ENCODE measurements at regions not wholly inside any gene's neighbourhood (a gene's known extent, or its start where the extent isn't known, plus 50 kb on each side); places are given as distances from the start of the nearest gene placed in this dataset.
"Not testable (repeated sequence)": the region's sequence is repeated elsewhere in the genome, so short reads cannot be mapped to it uniquely, and the experiment has no call there.

- no peak for DNase-seq
These were observed 50.1 kb upstream of the ZNF608 start for GRCh38 chr5:124796495-124796894.

- no peak for DNase-seq
These were observed 51.2 kb upstream of the ZNF608 start for GRCh38 chr5:124797665-124798087.

DNA sequence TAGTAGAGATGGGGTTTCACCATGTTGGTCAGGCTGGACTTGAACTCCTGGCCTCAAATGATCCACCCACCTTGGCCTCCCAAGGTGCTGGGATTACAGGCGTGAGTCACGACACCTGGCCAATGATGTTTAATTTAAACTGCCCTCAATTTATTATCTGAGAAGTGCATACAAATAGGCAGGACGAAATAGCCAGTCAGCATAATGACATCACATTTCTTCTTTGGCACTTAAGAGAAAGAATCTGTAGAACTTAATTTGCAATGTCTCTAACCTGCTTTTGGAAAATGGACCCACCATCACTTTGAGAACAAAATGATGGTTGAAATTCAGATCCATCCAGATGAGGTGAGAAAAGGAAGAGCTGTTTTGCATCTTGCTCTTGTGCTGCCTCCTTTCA, 52.5 kb upstream of the ZNF608 start:
- no peak for DNase-seq

- DNase-seq = no peak
These were observed 55.1 kb upstream of the ZNF608 start for GRCh38 chr5:124801551-124801950.

DNA sequence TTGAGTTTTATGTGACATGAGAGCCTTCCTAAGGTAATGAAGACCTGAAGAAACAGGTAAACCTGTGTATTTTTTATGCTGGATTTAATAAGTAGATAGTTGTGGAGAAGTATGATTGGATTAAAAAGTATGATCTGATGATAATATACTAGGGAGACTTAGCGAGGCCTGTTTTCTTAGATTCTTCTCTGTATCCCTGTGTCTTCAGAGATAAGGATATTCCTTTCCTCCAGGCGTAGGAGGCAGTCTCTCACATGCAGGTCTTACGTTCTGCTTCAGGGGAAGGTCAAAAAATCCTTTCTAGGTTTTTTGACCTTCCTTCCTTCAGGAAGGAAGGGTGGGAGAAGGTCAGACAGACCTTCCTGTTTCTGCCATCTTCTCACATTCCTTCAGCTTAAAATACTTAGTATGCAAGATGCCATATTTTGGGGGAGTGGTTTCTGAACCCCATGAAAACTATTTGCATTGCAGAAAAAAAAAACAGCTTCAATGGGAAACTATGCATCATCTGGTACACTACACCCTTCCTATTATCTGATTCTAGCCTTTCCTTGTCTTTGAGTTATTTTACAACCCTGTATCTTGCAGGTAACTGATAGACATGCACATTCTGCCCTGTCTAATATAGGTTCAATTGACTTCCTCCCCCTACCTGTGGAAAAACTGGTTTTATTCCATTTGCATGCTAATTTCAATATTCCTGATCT, 57.3 kb upstream of the ZNF608 start:
- no peak for DNase-seq

DNA sequence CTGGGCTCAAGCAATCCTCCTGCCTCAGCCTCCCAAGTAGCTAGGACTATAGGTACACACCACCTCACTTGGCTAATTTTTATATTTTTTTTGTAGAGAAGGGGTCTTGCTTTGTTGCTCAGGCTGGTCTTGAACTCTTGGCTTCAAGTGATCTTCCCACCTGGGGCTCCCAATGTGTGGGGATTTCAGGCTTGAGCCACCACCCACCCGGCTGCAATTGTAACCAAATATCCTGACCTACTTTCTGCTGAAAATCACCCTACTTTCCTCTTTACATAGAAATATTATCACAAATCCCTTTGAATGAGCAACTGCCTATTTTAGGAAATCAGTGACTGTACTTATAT, 59.6 kb upstream of the ZNF608 start:
- no peak for DNase-seq

GRCh38 chr5:124806373-124807077, 60.1 kb upstream of the ZNF608 start:
- DNase-seq = peak; percentile 90

GRCh38 chr5:124808842-124809268, 62.4 kb upstream of the ZNF608 start:
- no peak for DNase-seq

GRCh38 chr5:124810396-124811006, 64.1 kb upstream of the ZNF608 start:
- no peak for DNase-seq

DNA sequence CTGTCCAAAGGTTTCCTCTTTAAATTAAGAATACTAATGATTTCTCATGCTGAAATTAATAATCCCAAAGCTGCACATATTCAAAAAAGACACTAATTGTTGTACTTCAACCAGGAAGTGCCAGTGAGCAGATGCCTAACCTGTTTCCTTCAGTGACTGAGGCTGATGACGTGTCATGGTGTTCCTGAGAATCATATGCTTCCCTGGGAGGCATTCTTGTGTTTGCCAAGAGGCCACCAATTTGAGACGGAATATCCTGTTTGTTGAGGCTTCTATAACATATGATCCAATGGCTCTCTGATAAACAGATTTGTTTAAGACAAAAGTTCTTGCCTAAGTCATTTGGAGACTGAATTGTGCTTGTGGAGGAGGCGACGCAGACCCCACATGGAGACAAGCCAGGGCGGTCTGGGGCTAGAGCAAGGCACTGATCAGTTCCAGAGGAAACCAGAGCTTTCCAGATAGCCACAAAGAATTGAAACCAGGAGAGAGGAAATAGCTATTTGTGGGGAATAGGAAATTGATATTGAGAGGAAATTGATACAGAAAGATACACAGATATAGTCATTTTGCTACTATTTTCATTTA, 66.4 kb upstream of the ZNF608 start:
- DNase-seq = no peak

GRCh38 chr5:124816381-124816780, 69.9 kb upstream of the ZNF608 start:
- DNase-seq = no peak

DNA sequence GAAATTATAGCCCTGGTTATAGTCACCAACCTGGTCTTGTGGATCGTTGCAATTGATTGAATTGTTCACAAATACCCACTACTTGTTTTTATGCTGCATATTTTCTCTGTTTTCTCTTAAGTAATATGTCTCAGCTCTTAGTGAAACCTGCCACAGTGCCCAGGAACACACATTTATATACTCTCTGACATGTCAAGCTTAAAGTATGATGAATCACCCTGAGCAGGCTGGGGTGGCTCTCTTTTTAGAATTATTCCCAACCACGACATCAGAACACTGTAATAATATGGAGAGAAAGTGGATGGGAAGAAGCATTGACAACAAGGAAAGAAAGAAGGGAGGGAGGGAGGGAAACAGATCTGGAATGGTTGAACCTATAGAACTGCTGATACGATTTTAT, 72.8 kb upstream of the ZNF608 start:
- DNase-seq = no peak

DNA sequence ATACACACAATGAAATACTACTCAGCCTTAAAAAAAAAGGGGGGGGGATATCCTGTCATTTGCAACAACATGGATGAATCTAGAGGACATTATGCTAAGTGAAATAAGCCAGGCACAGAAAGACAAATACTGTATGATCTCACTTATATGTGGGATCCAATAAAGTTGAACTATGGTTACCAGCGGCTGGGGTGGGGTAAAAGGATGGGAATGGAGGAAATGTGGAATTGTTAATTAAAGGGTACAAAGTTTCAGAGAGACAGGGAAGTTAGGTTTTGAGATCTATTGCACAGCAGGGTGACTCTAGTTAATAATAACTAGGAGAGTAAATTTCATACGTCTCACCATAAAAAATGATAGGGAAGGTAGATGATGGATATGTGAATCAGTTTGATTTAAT, 76.2 kb upstream of the ZNF608 start:
- DNase-seq = no peak

- no peak for DNase-seq
These were observed 76.9 kb upstream of the ZNF608 start for GRCh38 chr5:124823380-124823779.

GRCh38 chr5:124824637-124825158, 78.3 kb upstream of the ZNF608 start:
- DNase-seq = no peak

DNA sequence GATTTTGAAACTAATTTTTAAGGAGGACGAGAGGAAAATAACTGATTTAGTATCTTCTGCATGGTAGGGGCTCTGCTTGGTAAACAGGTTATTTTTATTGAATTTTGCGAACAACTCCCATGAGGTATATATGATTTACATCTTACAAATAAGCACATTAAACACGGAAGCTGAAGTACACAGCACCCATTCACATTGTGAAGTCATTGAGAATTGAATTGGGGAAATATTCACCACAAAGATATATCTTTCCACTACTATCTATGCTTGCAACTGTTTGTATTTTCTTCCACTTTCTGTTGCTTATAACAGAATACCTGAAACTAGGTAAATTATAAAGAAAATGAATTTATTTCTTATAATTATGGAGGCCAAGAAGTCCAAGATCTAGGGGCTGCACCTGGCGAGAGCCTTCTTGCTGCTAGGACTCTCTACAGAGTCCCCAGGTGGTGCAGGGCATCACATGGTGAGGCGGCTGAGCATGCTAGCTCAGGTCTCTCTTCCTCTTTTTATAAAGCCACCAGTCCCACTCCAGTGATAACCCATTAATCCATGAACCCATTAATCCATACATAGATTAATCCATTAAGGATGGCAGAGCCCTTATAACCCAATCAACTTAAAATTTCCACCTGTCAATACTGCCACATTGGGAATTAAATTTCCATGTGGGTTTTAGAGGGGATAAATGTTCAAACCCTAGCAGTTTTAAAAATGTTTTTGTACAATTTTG, 79.0 kb upstream of the ZNF608 start:
- no peak for DNase-seq

DNA sequence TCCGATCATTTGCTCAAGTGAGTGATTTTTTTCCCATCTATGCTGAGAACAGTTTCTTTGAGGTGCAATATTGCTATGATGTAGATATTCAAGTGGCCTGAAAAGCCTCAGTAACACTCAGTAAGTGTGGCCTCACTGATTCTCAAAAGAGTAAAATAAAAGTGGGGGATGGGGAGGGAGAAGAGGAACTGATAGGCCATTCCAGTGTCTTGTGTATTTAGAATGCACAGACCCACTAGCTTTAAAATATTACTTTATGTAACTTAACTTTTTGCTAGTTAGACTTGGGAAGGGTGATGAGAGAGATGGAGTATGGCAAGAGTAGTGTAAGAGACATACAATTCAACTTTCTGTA, 79.5 kb upstream of the ZNF608 start:
- no peak for DNase-seq

DNA sequence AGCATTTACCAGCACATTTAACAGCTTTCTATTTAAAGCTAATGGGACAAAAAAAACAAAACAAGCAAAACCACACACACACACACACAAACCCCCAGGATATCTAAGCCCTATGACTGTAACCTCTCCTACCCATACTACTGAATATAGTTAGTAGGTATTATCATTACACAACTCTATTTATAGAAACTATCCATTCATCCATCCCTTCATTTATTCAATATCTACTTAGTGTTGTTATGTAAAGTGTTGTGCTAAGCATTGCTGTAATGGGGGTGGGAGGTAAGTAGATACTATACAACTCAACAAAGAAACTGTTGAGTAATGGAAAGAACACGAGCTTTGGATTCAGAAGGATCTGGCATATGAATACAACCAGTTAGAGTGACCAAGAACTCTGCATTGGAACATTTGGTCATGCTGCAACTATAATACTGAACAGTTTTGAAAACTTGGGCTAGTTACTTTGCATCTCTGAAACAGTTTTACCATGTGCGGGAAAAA, 82.3 kb upstream of the ZNF608 start:
- no peak for DNase-seq

- no peak for DNase-seq
These were observed 85.3 kb upstream of the ZNF608 start for GRCh38 chr5:124831687-124832240.

- DNase-seq = no peak
These were observed 86.1 kb upstream of the ZNF608 start for GRCh38 chr5:124832510-124832909.

DNA sequence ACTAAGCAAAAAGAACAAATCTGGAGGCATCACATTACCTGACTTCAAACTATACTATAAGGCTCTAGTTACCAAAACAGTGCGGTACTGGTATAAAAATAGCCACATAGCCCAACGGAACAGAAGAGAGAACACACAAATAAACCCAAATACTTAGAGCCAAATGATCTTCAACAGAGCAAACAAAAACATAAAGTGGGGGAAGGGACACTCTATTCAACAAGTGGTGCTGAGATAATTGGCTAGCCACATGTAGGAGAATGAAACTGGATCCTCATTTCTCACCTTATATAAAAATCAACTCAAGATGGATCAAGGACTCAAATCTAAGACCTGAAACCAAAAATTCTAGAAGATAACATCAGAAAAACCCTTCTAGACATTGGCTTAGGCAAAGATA, 89.9 kb upstream of the ZNF608 start:
- DNase-seq = not testable (repeated sequence)

DNA sequence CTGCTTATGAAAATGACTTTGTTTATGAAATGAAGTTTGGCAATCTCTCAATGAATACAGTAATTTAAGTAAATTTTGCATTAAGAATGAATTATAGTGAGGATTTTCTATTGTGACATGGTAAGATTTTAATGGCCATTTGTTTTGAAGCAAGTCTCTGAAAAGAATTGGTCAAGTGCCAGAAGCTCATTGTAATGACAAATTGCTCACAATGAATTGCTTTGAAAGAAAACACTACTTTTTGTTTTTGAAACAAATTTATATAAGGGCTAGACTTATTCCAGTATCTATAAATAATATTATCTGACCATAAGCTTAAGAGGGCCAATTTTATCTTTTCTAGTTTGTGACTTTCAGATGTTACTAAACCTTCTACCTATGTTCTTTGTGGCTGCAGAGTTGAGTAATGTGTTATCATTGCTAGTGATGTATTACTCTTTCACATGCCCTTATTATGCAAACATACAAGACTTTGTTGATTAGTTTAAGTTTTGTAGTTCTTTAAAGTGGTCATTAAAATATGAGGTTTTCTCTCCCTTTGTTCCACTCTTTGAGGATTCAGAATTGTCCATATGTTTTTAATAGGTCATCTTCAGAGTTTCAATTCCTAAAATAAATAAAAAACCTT, 93.0 kb upstream of the ZNF608 start:
- DNase-seq = no peak
